ENCODE measurements at regions not wholly inside any gene's neighbourhood (a gene's known extent, or its start where the extent isn't known, plus 50 kb on each side); places are given as distances from the start of the nearest gene placed in this dataset.

DNA sequence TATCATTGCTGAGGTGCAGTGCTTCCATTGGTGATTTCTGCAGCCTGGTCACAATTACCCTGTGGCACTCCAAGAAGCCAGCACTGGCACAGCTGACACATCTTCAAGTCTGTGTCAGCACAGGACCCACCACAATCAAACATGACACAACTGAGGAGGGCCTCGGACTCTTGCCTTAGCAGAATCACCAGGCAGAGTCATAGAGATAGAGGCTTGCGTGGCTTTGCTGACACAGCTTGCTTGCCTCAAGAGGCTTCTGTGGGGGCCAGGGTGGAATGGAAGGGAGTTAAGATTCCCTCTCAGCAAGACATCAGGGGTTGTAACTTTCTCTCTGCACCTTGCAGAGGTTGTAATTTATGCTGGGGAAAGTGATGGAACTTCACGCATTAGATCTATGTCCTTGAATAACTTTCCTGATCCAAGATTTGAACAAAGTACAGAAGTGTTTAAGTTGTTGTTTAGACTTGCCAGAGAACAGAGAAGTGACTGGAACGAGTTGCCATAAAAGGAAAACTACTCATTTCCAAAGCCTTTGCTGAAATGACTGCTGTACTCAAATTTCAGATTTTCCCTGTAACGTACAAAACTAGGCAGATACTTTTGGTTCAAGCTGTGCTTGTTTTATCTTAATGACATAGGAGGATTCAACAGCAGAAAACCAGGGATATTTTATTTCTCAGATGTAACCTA is 170.7 kb downstream of the DIPK2A start:
- no peak for FAIRE-seq

DNA sequence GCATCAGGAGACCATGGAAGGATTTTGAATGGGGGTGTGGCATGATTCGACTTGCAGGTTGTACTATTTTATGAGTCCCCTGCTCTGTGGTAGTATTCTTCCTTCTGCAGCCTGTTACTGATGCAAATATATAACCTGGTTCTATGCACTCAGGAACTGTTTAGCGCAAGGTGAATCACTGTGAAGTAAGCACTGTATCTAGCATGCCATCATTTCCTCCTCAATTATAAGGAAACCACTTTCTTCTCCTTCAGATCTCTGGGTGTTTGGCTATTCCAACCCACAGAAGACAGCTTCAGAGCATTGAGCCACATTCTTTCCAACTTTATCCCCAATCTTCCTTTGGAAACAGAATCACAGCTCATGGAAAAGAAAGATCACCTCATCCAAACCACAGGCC is 176.7 kb downstream of the DIPK2A start:
- FAIRE-seq, result no peak

DNA sequence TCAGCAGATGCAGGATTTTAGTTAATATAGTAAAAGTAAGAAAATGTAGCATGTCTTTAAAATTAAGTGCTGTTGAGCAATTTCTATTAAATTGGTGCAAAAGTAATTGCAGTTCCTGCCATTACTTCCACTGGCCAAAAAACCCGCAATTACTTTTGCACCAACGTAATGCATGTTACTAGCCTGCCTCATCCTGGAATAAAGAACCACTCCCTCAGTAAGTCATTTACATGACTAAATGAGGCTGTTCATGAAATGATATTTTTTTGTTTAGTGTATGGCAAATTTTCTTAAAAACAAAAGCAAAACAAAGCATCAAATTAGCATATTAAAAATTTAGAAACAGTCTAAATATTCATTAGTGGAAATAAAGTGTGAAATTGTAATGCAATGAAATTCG is 180.4 kb downstream of the DIPK2A start:
- FAIRE-seq, result no peak

DNA sequence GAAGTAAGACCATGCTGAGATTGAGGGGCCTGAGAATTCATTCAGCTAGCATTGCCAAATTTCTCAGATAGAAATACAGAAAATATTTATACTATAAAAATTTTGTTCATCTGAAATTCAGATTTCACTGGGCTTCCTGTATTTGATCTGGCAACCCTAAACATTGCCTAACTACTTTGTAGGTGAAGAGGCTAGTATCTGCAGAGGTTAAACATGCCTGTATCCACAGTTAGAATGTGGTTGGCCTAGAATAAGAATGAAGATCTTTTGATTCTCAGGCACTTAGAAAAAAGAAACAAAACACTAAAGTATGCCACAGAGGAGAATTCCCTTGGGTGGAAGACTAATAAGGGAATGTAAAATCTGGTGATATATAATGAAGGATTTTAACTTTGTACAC is 189.0 kb downstream of the DIPK2A start:
- no peak for FAIRE-seq

DNA sequence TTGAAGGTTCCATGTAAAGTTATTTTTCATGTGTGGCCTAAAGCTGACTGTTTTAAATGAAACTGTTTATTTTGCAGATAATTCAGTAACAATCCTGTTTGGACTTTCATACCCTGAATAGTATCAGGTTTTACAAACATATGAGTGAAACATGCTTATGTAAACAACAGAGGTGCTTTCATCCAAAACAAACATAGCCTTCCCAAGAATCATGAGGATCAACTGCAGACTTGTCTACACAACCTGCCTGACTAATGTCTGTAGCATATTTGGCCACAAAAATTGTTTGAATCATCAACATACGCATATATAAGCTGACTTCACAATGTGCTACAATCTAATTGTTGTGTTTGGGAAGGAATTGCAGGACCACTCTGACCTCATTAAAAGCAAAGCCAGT is 190.4 kb downstream of the DIPK2A start:
- no peak for FAIRE-seq

DNA sequence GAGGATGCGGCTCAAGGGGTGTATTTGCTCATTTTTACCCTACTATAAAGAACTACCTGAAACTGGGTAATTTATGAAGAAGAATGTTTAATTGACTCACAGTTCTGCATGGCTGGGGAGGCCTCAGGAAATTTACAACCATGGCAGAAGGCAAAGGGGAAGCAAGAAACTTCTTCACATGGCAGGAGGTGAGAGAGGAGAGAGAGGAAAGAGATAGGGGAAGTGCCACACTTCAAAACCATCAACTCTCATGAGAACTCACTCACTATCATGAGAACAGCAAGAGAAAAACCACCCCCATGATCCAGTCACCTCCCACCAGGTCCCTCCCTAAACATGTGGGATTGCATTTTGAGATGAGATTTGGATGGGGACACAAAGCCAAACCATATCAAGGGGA is 192.7 kb downstream of the DIPK2A start:
- FAIRE-seq, result no peak

DNA sequence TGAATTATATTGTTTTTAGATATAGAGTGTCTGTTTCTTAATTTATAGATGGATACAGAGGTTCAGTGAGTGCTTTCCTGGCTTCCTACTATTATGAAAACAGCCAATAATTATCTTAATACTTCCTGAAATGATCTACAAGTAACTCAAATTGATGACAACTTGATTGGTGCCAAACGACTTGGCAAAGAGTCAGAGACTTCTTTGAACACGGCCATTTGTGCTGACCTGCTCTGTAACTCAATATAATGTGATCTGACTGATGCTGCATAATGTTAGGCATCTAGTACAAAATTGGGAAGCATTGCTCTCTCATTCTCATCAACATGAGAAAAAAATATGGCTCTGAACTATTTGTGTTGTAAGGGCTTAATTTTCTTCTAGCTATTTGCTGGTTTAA is 193.9 kb downstream of the DIPK2A start:
- FAIRE-seq, result no peak

DNA sequence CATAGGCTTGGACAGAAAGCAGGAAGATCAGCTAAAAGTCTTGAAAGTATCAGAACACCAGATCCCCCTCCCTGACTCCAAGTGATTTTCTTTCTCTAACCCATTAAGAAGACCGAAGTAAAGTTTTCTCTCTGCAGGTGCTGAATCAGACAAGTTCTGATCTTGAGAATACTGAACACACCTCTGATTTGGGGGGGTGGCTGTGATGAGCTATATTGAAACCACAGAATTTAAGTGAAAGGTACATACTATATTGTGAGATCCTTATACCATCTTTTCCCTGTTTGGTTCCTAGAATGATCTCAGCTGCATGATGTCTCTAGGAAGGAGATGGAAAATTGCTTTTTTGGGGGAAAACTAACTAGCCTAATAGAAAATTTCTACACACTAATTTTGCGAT is 196.0 kb downstream of the DIPK2A start:
- FAIRE-seq, result no peak

DNA sequence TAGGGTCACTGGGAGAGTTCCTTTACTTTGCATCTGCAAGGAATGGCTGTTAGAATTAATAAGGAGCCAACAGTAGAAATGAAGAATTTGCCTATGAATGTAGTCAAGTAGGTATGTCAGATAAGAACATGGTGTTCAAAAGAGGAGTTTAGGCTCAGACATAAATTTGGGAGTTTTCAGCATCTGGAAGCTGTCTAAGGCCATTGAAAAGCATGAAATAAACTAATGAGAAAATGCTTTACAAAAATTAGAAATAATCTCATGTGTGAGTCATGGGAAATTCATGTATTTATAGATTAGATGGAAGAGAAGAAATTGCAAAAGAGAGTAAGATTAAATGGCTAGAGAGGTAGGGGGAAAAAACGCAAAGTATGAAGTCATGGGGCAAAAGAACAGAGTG is 201.9 kb downstream of the DIPK2A start:
- no peak for FAIRE-seq

DNA sequence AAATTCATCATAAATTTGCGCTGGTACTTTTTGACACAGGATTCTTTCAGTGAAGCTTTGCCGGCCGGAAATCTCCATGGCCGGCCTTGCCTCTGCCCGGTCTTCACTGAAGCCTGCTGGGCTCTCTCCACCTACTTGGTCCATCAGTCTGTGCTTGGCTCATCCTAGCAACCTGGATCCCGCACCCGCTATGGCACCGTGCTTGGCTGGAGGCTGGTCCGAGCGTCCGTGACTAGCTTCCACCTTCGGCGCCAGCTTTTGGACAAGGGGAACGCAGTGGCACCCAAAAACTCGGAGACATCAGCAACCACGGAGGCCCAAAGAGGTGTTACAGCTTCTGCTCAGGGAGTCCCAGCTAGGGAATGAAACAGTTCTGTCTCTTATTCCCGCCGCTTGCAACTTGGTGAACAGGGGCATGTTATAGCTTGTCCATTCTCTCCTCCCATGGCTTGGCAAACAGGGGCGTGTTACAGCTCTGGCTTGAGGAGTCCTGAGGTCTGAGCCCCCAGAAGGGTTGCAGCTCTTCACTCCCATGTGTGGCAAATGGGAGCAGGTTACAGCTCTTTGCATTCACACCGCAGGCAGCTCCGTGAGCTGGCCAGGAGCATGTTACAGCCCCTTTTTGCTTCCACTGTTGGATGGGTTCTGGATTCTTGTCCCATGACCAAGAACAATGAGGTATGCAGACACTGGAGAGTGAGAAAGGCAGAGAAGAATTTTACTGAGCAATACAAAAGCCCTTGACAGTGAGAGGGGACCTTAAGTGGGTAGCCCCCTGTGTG is 204.2 kb downstream of the DIPK2A start:
- FAIRE-seq, result no peak

DNA sequence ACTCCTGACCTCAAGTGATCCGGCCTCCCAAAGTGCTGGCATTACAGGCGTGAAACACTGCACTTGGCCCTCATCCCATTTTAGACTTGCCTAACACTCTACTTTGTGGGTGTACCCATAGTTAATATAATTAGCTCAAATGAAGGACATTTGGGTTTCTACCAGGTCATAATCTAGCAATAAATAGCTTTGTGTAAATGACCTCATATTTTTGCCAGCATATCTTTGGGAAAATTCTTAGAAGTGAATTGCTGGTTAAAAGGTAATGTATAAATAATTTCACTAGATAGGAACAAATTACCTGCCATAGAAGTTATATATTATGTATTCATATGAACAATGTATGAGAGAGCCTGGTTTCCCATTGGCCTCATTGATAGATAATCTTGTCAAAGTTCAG is 206.0 kb downstream of the DIPK2A start:
- FAIRE-seq, result no peak

DNA sequence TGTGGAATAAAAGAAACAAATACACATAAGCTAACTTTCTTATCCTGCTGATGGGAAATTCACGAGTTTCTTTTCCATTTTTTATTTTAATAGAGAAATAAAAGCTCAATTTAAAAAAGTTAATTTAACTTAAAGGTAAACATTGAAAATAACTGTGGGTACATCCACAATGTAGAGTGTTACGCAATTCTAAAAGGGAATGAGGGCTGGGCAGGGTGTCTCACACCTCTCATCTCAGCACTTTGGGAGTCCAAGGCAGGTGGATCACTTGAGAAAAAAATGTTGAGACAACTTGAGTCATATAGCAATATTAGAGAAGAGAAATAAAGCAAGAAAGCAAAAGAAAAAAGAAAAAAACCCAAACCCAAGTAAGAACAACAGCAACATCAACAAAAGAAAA is 207.0 kb downstream of the DIPK2A start:
- FAIRE-seq, result no peak

DNA sequence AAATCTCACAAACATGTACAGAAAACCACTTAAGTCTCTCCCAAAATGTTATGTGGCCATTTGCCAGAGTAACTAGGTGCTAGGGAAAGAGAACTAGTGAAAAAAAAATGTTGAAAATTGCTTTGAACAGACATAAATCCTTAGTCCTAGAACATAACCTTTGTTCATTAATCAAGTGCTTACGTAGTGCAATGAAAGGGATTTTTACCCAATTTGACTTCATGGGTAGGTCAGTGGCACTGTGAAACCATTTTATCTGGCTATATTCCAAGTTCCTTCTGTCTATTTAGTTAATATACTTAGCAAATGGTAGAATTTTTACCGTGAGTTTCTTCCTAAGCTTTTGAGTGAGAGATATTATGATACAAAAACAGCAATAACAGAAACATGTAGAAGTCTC is 209.4 kb downstream of the DIPK2A start:
- FAIRE-seq, result no peak

DNA sequence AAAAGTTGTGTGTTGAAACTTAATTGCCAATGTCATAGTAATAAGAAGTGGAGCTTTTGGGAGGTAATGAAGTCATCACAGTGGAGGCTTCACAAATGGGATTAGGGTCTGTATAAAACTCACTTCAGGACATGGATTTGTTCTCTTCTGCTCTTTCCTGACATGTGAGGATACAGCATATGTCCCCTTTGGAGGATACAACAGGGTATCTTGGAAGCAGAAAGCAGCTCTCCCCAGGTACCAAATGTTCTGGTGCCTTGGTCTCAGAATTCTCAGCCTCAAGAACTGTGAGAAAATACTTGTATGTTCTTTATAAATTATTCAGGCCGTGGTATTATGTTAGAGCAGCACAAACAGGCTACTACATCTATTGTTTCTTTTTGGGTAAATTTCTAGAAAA is 210.9 kb downstream of the DIPK2A start:
- no peak for FAIRE-seq

DNA sequence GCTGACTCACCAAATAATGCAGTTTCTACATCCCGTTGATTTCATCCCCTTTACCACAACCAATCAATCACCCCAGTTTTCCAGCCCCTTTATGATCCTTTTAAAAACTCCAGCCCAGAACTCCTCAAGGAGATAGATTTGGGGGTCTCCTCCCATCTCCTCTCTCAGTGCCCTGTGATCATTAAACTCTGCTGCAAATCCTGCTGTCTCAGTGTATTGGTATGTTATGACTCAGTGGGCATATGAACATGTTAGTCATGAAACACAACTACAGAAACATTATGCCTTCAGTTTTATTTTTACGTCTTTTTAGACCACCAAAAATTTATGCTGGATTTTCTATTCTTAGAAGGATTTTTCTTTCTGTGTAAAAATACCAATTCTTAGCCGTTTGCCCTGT is 213.7 kb downstream of the DIPK2A start:
- FAIRE-seq, result no peak

DNA sequence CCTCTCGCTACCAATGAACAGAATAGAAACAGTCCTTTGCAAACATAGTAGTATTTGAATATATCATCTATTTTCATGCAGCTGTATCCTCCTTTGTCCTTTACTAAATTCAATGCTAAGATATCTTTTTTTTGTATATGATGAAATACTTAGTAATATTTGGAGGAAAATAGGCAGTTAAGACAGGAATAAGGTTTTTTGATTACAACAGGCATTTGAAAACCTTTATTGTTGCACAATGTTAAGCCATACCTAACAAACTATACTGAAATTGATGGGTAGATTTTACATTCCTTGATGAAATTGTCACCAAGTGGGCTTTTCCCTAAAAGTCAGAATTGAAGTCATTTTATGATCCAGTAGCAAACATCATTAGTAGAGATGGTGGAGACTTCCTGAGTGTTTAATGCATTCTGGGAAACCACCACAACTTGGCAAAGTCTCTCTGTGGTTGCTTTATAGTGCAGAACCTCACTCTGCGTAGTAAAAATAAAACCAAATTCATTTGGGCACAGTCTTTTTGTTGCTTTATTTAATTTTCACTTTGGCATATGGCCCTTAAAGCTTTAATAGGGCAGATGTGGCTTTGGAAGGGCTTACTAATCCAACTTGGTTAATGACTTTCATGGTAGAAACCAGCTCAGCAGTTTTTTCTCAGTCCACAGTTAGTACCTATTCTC is 216.0 kb downstream of the DIPK2A start:
- no peak for FAIRE-seq

DNA sequence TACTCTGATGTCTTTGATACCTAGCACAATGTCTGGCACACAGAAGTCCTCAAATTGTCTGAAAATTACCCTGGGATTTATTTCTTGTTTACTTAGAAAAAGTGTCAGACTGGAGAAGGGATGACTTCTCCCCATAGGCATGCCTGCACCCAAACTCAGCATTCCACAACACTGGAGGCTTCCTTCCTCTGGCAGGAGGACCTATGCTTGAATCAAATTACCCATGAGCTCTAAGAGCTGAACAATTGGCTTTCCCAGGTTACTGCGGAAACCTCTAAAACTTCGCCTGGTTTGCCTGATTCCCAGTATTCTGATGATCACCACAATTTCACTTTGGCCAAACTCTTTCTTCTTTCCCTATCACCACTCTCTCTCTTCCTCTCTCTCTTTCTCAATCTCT is 217.4 kb downstream of the DIPK2A start:
- no peak for FAIRE-seq

DNA sequence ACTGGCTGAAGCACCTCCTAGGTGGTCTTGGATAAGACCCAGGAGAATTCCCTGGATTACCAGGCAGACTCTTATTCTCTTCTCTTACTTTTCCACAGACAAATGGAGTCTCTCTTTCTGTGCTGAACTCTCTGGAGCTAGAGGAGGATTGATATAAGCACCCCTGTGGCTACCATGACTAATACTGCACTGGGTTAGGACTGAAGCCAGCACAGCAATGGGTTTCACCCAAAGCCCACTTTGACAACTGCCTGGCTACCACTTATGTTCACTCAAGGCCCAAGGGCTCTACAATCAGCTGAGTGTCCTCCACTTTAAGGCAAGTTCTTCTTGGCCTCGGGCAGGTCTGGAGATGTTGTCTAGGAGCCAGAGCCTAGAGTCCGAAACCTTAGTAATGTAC is 225.5 kb downstream of the DIPK2A start:
- FAIRE-seq, result no peak

DNA sequence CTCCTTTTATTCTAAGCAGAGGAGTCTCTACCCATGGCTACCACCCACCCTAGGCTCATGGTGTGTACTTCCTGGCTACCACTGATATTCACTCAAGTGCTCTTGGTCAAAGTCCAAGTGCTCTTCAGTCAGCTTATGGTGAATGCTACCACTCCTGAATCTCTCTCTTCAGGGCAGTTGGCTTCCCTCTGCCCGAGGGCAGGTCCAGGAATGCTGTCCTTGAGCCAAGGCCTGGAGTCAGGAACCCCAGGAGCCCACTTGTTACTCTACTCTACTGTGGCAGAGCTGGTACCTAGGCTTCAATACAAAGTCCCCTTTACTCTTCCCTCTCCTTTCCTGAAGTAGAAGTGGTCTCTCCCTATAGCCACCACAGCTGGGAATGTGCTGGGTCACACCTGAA is 226.0 kb downstream of the DIPK2A start:
- no peak for FAIRE-seq

DNA sequence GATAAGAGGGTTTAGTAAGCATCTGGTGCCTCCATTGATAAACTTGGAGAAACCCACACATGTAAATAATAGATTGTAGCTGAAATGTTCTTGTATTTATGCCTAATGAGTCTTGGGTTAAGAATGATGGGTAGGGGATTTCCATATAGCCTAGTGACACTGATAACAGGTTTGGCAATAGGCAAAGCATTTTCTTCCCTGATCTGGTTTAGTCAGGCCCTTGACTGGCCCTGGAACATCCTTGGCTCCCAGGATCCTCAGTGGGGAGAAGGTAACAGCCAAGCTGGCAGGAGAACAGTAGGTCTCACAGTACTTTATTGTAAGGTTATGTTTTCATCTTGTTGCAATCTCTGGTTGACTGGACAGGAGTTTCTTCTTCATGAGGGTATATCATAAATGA is 228.4 kb downstream of the DIPK2A start:
- no peak for FAIRE-seq

DNA sequence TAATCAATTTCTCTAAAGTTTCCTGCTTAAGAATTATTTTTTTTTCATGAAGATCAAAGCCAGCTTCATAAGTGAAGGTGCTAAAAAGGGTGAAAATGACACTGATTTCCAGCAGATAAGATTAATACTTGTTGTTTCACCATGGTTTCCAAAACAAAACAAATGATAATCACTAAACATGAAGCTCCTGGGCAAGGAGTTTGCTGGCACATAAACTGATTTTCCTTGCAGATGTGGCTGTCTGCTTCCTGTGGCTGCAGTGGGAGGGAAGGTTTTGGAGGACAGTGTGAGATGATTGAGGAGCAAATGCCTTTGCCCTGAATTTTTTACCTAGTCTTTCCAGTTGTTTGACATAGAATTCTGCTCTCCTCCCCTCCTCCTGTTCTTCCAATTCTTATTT is 228.8 kb downstream of the DIPK2A start:
- no peak for FAIRE-seq

DNA sequence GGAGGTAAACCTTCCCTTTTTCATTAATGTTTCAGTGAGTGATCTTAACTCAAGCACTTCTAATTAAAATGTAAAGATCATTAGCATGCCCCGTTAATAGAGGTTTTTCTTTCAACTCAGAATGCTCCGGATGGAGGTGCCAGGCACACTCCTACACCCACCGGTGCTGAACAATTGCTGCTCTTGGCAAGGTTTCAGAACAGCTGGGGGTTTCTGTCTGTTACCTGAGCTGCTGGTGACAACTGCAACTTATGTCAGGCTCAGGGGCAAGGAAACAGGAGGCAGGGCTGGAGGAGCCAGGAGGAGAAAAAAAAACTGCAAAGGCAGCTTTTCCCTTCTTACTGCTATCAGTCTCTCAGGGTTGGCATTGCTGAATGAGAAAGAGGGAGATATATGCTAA is 250.1 kb downstream of the DIPK2A start:
- no peak for FAIRE-seq

DNA sequence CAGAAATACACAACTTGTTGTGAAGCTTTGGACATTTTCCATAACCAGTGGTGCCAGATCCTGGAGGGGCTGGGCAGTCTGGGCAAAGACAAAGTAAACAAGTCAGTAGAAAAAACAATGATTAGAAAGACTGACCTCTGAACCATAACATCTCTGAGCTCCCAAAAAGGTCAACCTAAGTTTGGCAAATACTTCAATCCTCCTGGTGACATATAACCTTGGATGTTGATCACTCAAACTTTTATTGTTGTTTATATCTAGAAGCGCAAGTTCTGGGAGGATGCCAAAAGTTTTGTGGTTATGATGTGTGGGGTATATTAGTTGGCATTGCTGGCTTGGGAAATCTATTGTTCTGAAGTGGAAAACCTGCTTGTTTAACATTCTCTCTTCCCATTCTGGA is 257.7 kb downstream of the DIPK2A start:
- FAIRE-seq, result peak; percentile 46

DNA sequence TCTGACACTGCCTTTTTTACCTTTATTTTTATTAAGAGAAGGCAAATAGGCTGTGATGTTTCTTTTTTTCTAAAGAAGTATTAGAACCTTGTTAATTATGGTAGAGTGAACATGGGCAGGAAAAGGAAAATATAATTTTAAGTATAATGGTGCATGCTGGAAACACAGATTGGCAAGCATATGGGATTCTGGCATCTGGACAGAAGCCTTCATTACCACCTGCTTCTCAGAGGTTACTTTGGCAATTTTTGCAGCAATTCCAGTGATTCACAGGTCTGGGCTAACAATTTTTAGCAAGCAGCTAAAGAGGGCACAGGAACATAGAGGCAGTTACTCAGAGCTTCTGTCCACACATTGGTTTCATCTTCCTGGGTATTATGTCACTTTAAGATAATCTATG is 258.3 kb downstream of the DIPK2A start:
- FAIRE-seq, result no peak

Measured in endometrium (tissue), 2 donors.